Astrocyte of the spinal cord (primary cell): ENCODE measurements at regions not wholly inside any gene's neighbourhood (a gene's known extent, or its start where the extent isn't known, plus 50 kb on each side); places are given as distances from the start of the nearest gene placed in this dataset.

Experiments used
- DNase-seq: peaks from one replicate; pipeline ENCODE4 v3.0.0; 2011; ENCODE audit warnings: low read depth, low spot score
- H3K4me3 ChIP-seq: 2 replicates; pipeline ENCODE4 v1.5.1; 2011; ENCODE audit warnings: low read depth, mild to moderate bottlenecking, low read length, moderate library complexity
- in situ Hi-C: cut with HindIII; loops from 2 replicates; pipeline ENCODE4 v1.10.0; 2017; ENCODE audit warnings: low sequenced_read_pairs
- TF ChIP-seq, protein P1 (sequence below): IDR thresholded peaks from 2 replicates; pipeline ENCODE4 v1.5.1; 2012; ENCODE audit warnings: low read depth, mild to moderate bottlenecking, low read length, inconsistent platforms

DNA sequence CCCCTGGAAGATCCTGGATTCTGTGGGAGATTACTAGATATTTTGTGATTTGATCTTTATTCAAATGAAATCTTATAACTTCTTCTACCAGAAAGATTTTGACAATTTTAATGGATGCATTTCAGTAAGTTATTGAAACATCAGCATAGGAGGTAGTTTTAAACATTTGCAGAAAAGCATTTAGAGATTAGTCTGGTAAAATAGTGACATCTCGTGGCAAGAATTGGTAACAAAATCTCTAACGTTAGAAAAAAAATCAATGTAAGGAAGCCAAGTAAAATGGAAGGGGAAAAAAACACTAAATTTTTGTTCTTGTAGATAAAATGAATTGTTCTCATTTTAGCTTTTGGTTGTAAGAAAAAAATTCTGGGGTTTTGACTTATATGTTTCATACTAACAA, 73.3 kb downstream of the TASL start:
- in situ Hi-C loops, result no loop called here
- H3K4me3 ChIP-seq, result no peak overlapping the region
- TF ChIP-seq, protein P1, sequence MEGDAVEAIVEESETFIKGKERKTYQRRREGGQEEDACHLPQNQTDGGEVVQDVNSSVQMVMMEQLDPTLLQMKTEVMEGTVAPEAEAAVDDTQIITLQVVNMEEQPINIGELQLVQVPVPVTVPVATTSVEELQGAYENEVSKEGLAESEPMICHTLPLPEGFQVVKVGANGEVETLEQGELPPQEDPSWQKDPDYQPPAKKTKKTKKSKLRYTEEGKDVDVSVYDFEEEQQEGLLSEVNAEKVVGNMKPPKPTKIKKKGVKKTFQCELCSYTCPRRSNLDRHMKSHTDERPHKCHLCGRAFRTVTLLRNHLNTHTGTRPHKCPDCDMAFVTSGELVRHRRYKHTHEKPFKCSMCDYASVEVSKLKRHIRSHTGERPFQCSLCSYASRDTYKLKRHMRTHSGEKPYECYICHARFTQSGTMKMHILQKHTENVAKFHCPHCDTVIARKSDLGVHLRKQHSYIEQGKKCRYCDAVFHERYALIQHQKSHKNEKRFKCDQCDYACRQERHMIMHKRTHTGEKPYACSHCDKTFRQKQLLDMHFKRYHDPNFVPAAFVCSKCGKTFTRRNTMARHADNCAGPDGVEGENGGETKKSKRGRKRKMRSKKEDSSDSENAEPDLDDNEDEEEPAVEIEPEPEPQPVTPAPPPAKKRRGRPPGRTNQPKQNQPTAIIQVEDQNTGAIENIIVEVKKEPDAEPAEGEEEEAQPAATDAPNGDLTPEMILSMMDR, result peak; percentile 41
- DNase-seq, result peak; percentile 45

DNA sequence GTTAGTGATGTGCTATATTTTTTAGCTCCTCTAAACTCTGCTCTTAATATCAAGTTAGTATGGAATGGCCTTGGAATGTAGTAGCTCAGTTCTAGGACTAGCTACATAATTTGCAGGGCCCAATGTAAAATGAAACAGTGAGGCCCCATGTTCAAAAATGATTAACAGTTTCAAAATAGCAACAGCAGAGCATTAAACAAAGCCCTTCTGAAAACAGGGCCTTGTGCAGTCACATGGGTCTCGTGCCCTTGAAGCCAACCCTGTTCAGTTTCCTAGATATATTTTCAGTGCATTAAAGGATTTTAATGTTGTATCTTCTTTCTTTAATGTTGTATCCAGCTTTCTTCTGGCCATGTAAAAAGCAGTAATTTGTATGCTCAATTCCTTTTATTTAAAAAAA, 82.1 kb downstream of the TASL start:
- no peak for DNase-seq
- TF ChIP-seq, protein P1, result no peak
- H3K4me3 ChIP-seq, result no peak overlapping the region
- in situ Hi-C loops, result no loop called here

DNA sequence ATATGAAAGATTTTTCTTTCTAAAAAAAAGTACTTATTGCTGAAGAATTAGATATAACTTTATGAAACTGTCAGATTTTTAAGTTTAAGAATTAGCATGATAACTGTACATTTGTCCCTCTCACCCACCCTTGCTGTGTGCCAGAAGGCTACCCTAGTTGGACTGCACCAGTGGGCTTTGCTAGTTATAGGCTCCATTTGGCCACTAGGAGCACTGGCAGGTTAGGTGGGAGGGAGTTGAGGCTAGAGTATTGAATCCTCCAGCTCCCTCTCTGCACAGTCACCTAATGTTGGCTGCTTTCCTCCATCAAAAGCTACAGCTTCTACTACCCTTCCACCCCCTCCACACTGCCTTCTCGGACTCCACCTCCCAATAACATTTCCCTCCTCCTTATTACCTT, 84.2 kb downstream of the TASL start:
- TF ChIP-seq, protein P1, result no peak
- no peak for DNase-seq
- in situ Hi-C loops, result no loop called here
- H3K4me3 ChIP-seq, result no peak overlapping the region

DNA sequence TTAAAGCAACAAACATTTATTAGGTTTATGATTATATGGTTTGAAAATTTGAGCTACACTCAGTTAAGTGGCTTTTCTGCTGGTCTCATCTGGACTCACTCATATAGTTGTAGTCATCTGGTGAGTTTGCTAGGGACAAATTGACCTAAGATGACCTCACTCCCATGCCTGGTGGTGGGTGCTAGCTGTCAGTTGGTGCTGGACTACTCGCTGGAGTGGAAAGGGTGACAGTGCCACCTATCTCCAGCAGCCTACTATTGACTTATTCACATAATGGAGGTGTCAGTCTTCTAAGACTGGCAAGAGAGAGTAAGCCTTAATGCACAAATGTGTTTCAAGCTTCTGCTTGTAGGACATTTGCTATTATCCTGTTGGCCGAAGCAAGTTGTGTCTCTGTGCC, 88.2 kb downstream of the TASL start:
- no peak overlapping the region for H3K4me3 ChIP-seq
- DNase-seq, result no peak
- TF ChIP-seq, protein P1, result no peak
- in situ Hi-C loops, result no loop called here

DNA sequence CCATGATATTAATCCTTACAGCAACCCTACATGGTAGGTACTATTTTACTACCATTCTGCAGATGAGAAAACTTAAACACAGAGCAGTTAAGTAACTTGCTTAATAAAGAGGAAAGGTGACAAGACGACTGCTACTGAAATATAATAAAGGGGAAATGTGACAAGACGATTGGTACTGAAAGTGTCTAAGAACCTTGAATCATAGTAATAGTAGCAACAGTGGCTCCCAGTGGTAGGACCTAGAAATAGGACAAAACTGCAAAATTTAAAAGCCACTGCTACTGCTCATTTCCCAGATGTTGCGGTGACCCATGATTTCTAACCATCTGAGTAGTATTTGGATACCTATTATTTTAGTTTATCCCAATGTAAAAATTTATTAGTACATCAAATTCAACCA, 89.5 kb downstream of the TASL start:
- no peak for DNase-seq
- in situ Hi-C loops, result no loop called here
- TF ChIP-seq, protein P1, result no peak
- no peak overlapping the region for H3K4me3 ChIP-seq

DNA sequence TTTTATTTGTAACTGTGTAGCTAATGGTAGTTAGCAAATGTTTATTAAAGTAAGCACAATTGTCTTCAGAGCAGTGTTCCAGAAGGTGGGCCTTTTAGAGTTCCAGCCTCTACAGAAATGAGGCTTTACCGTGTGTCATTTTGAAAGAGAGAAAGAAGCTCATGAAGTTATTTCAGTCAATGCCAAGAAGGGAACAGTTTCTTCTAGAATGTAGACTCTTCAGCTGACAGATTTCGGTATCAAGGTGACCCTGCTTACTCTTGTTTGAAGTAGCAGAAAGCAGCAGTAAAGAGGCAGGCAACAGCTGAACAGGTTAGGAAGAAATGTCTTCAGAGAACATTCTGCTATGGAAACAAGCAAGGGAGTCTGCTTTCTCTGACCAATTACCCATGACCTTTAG, 93.6 kb downstream of the TASL start:
- in situ Hi-C loops, result no loop called here
- DNase-seq, result no peak
- TF ChIP-seq, protein P1, result no peak
- H3K4me3 ChIP-seq, result no peak overlapping the region

DNA sequence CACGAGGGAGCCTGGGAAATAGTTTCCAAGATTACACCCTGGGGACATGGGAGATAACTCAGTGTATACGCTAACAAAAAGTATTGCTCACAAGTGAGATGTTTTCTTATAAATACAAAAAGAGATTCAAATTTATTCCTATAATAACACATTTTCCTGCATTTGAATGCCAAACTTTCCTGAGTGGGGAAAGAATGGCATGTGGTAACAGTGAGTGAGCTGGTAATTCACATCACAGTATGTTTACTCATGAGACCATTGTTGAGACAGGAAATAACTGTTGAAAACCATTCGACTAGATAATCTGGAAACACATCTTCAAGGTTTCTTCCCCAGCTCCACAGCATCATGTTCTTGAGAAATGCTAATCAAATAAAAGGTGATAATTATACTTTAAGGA, 109.1 kb downstream of the TASL start:
- no peak overlapping the region for H3K4me3 ChIP-seq
- DNase-seq, result no peak
- in situ Hi-C loops, result no loop called here
- TF ChIP-seq, protein P1, result no peak
